HG02642 (cell line): ENCODE measurements at regions not wholly inside any gene's neighbourhood (a gene's known extent, or its start where the extent isn't known, plus 50 kb on each side); places are given as distances from the start of the nearest gene placed in this dataset.

Experiments
- ATAC-seq: cut with Tn5 transposase; IDR thresholded peaks from one replicate; pipeline ENCODE4 v1.9.1; 2021; ENCODE audit warnings: mild to moderate bottlenecking; ENCODE audit not compliant: unreplicated experiment, poor library complexity

DNA sequence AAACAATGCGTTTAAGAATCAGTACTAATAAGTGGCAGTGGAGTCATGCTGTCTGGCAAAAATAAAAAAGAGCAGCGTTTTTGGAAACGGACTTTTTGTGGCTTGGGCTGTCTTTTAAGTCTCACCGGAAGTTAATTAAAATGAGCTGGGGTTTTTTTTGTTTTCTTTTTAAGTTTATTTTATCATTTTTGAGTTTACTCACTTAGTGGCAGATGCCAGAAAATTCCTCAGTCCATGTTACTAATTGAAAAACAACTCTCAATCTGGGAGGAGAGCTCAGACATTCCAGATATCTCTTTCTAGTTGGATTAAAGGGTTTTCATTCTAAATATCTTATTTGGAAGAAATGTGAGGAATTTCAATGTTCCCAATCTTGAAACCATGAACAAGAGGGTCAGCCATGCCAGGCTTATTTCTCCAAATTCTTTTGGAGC lies 133.8 kb upstream of the AGR3 start:
- ATAC-seq: no peak

DNA sequence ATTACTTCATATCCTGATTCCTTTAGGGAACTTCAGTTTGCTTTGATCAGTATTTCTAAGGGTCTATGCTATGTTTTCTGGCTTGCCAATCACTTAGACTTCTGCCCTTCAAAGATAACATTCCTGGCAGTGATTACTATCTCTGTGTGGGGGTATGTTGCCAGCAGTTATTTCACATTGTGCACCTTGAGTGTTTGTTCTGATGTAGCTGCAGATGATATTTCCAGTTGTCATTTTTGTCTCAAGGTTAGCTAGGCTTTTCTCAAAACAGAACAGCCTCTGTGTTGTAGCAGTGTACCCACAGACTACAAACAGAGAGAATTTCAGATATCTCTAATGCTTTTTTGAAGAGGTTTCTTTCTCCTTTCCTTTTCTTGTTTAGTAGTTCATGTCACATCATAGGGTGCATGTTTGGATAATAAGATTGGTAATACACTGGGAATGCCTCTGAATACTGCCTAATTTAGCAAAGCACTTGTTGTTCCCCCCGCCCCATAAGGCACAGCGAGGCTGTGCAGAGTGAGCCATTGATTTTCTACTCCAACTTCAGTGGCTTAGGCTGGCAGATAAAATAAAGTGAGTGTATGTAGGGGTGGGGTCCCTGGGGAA lies 134.7 kb upstream of the AGR3 start:
- ATAC-seq: no peak

- ATAC-seq: no peak
Observed at GRCh38 chr7:17019106-17019505, 137.3 kb upstream of the AGR3 start.

DNA sequence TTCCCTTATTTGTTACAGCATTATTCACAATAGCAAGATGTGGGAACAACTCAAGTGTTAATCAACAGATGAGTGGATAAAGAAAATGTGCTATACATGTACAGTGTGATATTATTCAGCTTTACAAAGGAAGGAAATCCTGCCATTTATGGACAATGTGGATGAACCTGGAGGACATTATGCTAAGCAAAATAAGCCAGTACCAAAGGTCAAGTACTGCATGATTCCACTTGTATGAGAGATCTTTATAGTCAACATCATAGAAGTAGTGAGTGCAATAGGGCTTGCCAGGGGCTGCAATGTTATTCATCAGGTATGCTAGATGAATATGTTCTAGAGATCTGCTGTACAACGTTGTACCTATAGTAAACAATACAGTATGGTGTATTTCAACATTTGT lies 138.5 kb upstream of the AGR3 start:
- ATAC-seq: no peak

GRCh38 chr7:17021205-17021604 lies 139.4 kb upstream of the AGR3 start:
- no peak for ATAC-seq

GRCh38 chr7:17022920-17023319 lies 141.1 kb upstream of the AGR3 start:
- ATAC-seq: no peak

DNA sequence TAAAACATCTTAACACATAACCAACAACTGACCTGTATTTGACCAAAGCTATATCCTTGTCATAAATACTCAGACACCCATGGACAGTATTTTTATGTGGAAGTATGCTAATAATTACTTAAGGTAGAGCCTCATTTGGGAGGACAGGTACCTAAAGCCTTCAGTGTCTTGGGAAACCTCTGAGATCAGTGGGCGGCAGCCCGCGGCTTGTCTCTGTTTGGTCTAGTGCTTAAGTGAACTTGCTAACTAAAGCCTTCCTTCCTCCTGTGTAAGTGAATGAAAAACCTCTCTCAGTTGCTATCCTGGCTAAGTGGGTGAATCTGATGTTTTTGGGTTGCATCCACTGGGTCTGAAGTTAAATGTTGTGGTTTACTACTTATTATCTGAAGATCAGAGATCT lies 144.5 kb upstream of the AGR3 start:
- no peak for ATAC-seq

DNA sequence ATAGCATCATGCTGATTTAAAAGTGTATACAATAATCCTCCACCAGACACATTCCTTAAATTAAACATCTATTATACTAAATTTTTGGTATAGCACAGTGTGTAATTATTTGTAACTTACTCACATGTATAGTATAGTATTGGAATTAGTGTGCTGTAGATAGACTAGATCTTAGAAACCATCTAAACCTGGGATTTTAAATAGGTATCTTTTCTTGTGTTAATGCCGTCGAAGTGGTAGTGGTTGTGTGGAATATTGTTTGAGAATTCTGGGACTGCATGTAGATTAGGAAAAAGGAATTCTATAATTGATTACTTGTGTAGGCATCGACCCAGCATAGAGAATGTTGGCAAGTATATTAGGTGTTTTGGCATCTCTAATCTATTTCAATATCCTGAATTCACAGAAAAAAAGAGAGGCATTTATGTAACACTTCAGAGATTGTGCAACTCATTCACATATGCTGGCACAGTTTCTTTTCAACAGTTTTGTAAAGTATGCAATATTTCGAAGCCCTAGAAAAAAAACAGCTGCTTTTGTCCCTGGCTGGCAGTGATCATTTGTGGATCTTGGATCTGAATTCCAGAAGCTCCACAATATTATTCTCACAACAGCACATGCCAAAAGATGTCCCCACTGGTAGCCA lies 145.5 kb upstream of the AGR3 start:
- no peak for ATAC-seq

- no peak for ATAC-seq
Observed at GRCh38 chr7:17027789-17028152, 146.0 kb upstream of the AGR3 start.

GRCh38 chr7:17029150-17029549 lies 147.4 kb upstream of the AGR3 start:
- no peak for ATAC-seq

GRCh38 chr7:17030559-17030958 lies 148.8 kb upstream of the AGR3 start:
- no peak for ATAC-seq

DNA sequence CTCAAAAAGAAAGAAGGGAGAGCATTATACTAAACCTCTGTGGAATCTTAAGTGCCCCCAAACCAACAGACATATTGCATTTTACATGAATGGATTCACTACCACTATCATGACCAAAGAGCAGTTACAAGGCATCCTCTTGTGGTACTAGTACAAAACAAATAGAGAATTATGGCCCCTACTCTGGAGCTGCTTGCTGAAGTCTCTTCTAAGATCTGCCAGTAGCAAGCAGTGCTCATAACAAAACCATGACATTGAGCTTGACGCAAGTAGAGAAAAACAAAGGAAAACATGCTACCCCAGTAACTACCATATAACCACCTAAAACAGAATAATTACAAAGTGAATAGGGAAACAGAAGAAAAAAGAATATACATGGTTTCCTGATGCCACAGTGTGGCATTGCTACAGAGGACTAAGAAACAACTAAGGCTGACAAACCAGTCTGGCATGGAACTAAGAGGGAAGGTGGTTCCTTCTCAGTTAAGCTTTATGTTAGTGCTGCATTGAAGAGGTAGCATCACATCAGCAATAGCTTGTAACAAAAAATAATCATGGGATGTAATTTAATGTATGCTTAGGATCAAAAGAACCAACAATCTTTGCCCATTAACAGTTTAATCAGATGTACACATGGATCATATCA lies 150.2 kb upstream of the AGR3 start:
- no peak for ATAC-seq

DNA sequence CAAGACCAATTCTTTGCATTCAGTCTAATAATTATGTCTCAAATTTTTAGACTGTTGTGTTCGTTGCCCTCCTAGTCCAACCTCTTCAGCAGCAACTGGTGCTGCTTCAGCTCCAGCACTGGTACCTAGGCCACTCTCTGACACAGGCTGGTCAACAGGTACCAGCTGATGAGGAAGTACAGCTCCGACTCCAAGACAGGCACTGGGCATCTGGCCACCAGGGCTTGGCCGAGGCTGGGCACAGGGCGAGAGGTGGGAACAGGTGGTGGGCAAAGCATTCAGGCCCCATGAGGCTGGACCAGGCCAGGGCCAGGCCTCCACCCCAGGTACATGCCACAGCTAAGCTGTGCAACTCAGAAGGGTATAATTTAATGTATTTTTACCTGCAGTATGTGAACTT lies 151.5 kb upstream of the AGR3 start:
- ATAC-seq: no peak

DNA sequence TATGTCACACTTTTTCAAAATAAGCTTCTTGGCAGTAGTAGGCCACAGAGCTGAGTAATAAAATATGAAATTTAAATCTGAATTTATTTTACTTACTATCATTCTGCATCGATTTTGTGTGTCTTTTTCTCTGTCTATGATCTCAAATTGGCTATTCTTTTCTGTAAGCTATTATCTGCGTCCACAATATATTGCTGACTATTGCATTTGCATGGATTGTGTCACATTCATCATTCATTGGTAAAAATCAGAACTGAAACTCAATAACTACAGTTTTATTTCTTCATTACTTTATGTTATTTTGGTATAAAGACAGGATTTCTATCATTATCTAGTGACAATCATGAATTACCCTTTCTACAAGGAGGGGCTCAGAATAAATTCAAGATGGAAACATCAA lies 154.8 kb upstream of the AGR3 start:
- no peak for ATAC-seq

DNA sequence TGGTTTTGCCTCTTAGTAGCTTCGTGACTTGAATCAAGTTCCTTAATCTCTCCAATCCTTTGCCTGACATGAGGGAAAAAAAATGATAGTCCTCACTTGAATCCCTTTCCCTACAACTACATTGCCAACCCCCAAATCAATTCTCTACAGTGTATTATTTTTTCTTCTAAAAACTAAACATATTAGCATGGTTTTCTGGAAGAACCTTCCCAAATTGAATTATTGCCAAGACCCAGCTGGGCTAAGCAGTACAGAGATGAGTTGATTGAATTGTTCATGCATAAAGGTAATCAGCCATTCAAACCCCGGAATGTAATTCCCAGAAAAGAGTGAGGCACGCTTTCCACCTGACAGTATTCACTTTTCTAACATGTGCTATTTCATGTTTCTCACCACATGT lies 155.6 kb upstream of the AGR3 start:
- ATAC-seq: no peak

- ATAC-seq: no peak
Observed at GRCh38 chr7:17038160-17038782, 156.5 kb upstream of the AGR3 start.

GRCh38 chr7:17038783-17039170 lies 157.0 kb upstream of the AGR3 start:
- ATAC-seq: no peak

DNA sequence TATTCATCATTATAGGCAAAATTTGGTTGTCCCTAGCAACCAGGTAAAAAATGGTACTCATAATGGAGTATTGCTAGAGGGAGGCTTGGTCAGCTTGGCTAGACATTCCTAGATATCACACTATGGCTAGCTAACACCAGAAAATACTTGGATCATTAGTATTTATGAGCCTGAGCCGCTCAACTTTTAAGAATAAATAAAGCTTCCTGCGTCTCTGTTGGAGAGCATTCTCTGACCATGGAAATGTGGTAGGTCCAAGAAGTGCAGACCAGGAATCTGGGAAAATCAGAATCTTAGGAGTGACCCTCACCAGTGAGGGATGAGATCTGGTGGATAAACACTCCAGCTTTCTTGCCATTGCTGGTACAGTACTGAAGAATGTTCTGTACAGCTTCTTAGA lies 157.6 kb upstream of the AGR3 start:
- no peak for ATAC-seq

- no peak for ATAC-seq
Observed at GRCh38 chr7:17040716-17041115, 158.9 kb upstream of the AGR3 start.

- ATAC-seq: no peak
Observed at GRCh38 chr7:17041324-17041723, 159.5 kb upstream of the AGR3 start.

DNA sequence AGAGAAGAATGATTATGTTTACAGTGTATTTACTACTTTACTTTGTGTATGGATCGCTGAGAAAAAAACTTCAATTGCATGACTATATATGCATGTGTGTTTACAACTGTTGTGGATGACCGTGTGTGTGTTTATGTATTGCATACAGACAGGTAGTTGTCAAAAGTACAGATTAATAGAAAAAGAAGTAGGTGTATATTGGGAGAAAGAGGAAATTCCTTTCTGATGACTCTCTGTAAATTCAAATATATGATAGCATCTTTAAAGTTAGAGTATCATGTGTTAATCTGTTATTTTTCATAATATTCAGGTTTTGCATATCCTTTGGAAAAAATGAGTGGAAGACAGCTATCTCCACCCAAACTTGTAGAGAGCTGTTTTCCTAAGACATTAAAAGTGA lies 160.4 kb upstream of the AGR3 start:
- ATAC-seq: no peak
